HepG2 (cell line): ENCODE measurements at regions not wholly inside any gene's neighbourhood (a gene's known extent, or its start where the extent isn't known, plus 50 kb on each side); places are given as distances from the start of the nearest gene placed in this dataset.
A peak's percentile ranks its signal among the peaks of the same experiment; 100 is the strongest.

Experiments used
- AGO2 ChIP-seq: fragments of 200-400 bp; formaldehyde crosslinking; optimal IDR thresholded peaks from 2 replicates; pipeline ENCODE3; 2017; ENCODE audit warnings: mild to moderate bottlenecking, low read depth, low read length, moderate library complexity
- CHCHD3 ChIP-seq: sonication (generic); formaldehyde crosslinking; IDR thresholded peaks from 2 replicates; pipeline ENCODE4 v1.8.0; 2022; ENCODE audit warnings: mild to moderate bottlenecking, missing genetic modification reagents, moderate library complexity
- DPF2 ChIP-seq: sonication (generic); formaldehyde crosslinking; IDR thresholded peaks from 2 replicates; pipeline ENCODE4 v1.4.0; 2020; ENCODE audit warnings: mild to moderate bottlenecking, low read depth, missing genetic modification reagents, borderline replicate concordance
- ESRRA ChIP-seq: sonication (generic); formaldehyde crosslinking; IDR thresholded peaks from 2 replicates; pipeline ENCODE4 v1.5.1; 2020; ENCODE audit warnings: mild to moderate bottlenecking, low read depth, missing genetic modification reagents
- FLYWCH1 ChIP-seq: sonication (generic); formaldehyde crosslinking; IDR thresholded peaks from 2 replicates; pipeline ENCODE4 v1.8.1; 2023; ENCODE audit warnings: mild to moderate bottlenecking, missing genetic modification reagents
- HDAC6 ChIP-seq: fragments of 200-600 bp; sonication (generic); IDR thresholded peaks from 2 replicates; pipeline ENCODE4 v1.7.0; 2017; ENCODE audit warnings: mild to moderate bottlenecking, antibody characterized with exemption, low read length, low read depth
- KDM2A ChIP-seq: sonication (generic); formaldehyde crosslinking; IDR thresholded peaks from 2 replicates; pipeline ENCODE4 v1.4.0; 2020; ENCODE audit warnings: low read depth, missing genetic modification reagents, borderline replicate concordance
- NFYC ChIP-seq: IDR thresholded peaks from 2 replicates; pipeline ENCODE4 v1.6.1; 2016; ENCODE audit warnings: missing genetic modification reagents, missing compliant biosample characterization
- RFX1 ChIP-seq: fragments of 450-650 bp; IDR thresholded peaks from 2 replicates; pipeline ENCODE4 v1.6.1; 2017
- ZFP1 ChIP-seq: IDR thresholded peaks from 2 replicates; pipeline ENCODE4 v1.6.1; 2016
- ZKSCAN5 ChIP-seq: sonication (generic); formaldehyde crosslinking; IDR thresholded peaks from 2 replicates; pipeline ENCODE4 v1.5.1; 2020; ENCODE audit warnings: mild to moderate bottlenecking, missing genetic modification reagents
- ZMYM3 ChIP-seq: sonication (generic); formaldehyde crosslinking; IDR thresholded peaks from 2 replicates; pipeline ENCODE4 v1.5.1; 2020; ENCODE audit warnings: mild to moderate bottlenecking, missing genetic modification reagents
- ZNF160 ChIP-seq: sonication (generic); formaldehyde crosslinking; IDR thresholded peaks from 2 replicates; pipeline ENCODE4 v1.8.0; 2022; ENCODE audit warnings: mild to moderate bottlenecking, inconsistent platforms, missing genetic modification reagents
- ZNF407 ChIP-seq: sonication (generic); formaldehyde crosslinking; IDR thresholded peaks from one replicate; pipeline ENCODE4 v1.5.1; 2020; ENCODE audit warnings: mild to moderate bottlenecking, missing genetic modification reagents; ENCODE audit errors: not compliant biosample characterization
- ZNF460 ChIP-seq: sonication (generic); formaldehyde crosslinking; IDR thresholded peaks from 2 replicates; pipeline ENCODE4 v1.5.1; 2020; ENCODE audit warnings: missing genetic modification reagents, mild to moderate bottlenecking, borderline replicate concordance
- ZNF512B ChIP-seq: sonication (generic); formaldehyde crosslinking; IDR thresholded peaks from 2 replicates; pipeline ENCODE4 v1.5.1; 2020; ENCODE audit warnings: missing genetic modification reagents, mild to moderate bottlenecking, borderline replicate concordance
- TF ChIP-seq, protein P1 (sequence below): sonication (generic); formaldehyde crosslinking; conservative IDR thresholded peaks from 2 replicates; pipeline ENCODE4 v1.4.0; 2020; ENCODE audit warnings: missing genetic modification reagents

DNA sequence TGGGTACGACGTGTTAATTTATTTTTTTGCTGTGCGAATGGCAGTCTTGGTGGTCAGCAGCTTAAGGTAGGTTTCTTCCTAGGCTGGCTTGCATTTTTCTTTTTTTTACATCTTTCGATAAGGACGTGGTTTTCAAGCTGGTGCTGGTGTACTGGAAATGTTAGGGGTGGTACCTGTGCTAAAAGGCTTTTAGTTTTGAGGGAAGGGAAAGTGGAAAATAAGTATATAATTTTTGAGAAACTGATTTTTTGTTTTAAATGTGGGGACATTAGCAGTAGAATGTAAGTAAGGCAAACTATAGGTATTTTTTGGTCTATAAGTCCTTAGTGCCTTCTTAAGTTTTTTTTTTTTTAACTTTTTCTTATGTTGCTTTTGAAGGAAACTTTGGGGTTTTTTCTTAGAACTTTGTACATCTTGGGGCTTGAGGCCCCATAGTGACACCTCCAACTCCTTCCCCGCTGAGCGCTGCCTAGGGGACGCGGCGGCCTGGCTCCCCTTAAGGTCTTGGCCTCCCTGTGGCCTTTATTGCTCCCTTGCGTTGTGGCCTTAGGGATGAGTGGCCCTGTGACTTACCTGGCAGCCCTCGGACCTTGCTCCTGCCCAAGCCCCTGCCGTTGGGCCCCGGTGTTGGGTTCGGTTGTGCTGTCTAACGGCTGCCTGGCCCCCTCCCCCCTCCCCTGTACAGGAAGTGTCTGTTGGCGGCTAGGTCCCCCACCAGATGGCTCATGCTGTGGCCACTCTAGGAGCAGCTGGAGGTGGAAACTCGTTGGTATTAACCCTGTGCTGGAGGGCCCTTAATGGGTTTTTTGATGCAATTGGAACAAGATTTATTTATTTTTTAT lies 88.0 kb upstream of the RPRML start (continued):
- TF ChIP-seq AGO2 (peak; percentile 97), ESRRA (peak; percentile 93), KDM2A (CRISPR knock-in tag) (peak; percentile 100), ZNF512B (CRISPR knock-in tag) (peak; percentile 98; the same call in 1 of the 2 replicates), CHCHD3 (CRISPR knock-in tag) (no peak), NFYC (peak; percentile 42; the same call in 1 of the 2 replicates), ZNF460 (peak; percentile 16; the same call in 1 of the 2 replicates), FLYWCH1 (CRISPR knock-in tag) (no peak), ZMYM3 (CRISPR knock-in tag) (peak; percentile 92), ZKSCAN5 (CRISPR knock-in tag) (no peak), ZNF407 (CRISPR knock-in tag) (peak; percentile 72), DPF2 (peak; percentile 72), HDAC6 (no peak), ZFP1 (peak; percentile 71), ZNF160 (CRISPR knock-in tag) (peak; percentile 91), RFX1 (no peak)
- TF ChIP-seq, protein P1, sequence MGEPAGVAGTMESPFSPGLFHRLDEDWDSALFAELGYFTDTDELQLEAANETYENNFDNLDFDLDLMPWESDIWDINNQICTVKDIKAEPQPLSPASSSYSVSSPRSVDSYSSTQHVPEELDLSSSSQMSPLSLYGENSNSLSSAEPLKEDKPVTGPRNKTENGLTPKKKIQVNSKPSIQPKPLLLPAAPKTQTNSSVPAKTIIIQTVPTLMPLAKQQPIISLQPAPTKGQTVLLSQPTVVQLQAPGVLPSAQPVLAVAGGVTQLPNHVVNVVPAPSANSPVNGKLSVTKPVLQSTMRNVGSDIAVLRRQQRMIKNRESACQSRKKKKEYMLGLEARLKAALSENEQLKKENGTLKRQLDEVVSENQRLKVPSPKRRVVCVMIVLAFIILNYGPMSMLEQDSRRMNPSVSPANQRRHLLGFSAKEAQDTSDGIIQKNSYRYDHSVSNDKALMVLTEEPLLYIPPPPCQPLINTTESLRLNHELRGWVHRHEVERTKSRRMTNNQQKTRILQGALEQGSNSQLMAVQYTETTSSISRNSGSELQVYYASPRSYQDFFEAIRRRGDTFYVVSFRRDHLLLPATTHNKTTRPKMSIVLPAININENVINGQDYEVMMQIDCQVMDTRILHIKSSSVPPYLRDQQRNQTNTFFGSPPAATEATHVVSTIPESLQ = peak; percentile 77; the same call in 1 of the 2 replicates
